IMR-90 (cell line): ENCODE measurements at regions not wholly inside any gene's neighbourhood (a gene's known extent, or its start where the extent isn't known, plus 50 kb on each side); places are given as distances from the start of the nearest gene placed in this dataset.

Experiments used
- ATAC-seq: fragments of 200-7000 bp; cut with Tn5 transposase; 2 replicates; pipeline ENCODE4 v1.9.1; 2020; ENCODE audit warnings: low read depth, mild to moderate bottlenecking, moderate library complexity
- BruUV-seq: library from RNA; stranded (reverse); fragments of 400-500 nt; replicated peaks from 2 replicates; lab custom pipeline; 2021; lab: Mats Ljungman, UMichigan
- CTCF ChIA-PET: fragments of 300-600 bp; formaldehyde crosslinking; extraction: SDS; loops from one replicate; lab custom pipeline; 2021; ENCODE audit warnings: antibody characterized with exemption; lab: Yijun Ruan, JAX
- POLR2A ChIA-PET: fragments of 300-600 bp; sonication (Branson Sonifier 250); formaldehyde crosslinking; loops from one replicate; lab custom pipeline; 2022; ENCODE audit warnings: antibody characterized with exemption; ENCODE audit not compliant: unreplicated experiment; lab: Charles Lee
- DNase-seq: peaks from one replicate; pipeline ENCODE4 v3.0.0; 2013
- H2AFZ ChIP-seq: replicated peaks from 2 replicates; pipeline ENCODE3; 2013; ENCODE audit warnings: low read length, mild to moderate bottlenecking; ENCODE audit not compliant: poor library complexity
- H2AK5ac ChIP-seq: 2 replicates; pipeline ENCODE4 v1.6.1; 2013; ENCODE audit warnings: low read depth, low read length, inconsistent platforms
- H2AK9ac ChIP-seq: replicated peaks from 2 replicates; pipeline ENCODE3; 2013; ENCODE audit warnings: mild to moderate bottlenecking, low read depth, low read length, moderate library complexity; ENCODE audit not compliant: poor library complexity
- H2BK120ac ChIP-seq: 2 replicates; pipeline ENCODE4 v1.6.1; 2013; ENCODE audit warnings: low read depth, low read length, inconsistent platforms
- H2BK15ac ChIP-seq: 3 replicates; pipeline ENCODE4 v1.6.1; 2013; ENCODE audit warnings: low read depth, low read length, inconsistent platforms
- H2BK20ac ChIP-seq: 2 replicates; pipeline ENCODE4 v1.6.1; 2013; ENCODE audit warnings: low read depth, mild to moderate bottlenecking, inconsistent platforms, low read length, moderate library complexity
- H2BK5ac ChIP-seq: 2 replicates; pipeline ENCODE4 v1.6.1; 2013; ENCODE audit warnings: mild to moderate bottlenecking, low read depth, low read length, inconsistent platforms; ENCODE audit not compliant: poor library complexity, severe bottlenecking
- H3K14ac ChIP-seq: replicated peaks from 2 replicates; pipeline ENCODE4 v1.6.1; 2013; ENCODE audit warnings: low read depth, low read length, inconsistent platforms
- H3K18ac ChIP-seq: 2 replicates; pipeline ENCODE4 v1.6.1; 2013; ENCODE audit warnings: low read depth, low read length, control low read depth
- H3K23ac ChIP-seq: 2 replicates; pipeline ENCODE4 v1.6.1; 2013; ENCODE audit warnings: low read depth, low read length, inconsistent platforms
- H3K27ac ChIP-seq: 2 replicates; pipeline ENCODE4 v1.5.1; 2013; ENCODE audit warnings: mild to moderate bottlenecking, control low read depth, low read length; ENCODE audit not compliant: insufficient read depth
- H3K27me3 ChIP-seq: 2 replicates; pipeline ENCODE4 v1.6.1; 2013; ENCODE audit warnings: low read length; ENCODE audit not compliant: control insufficient read depth, insufficient read depth
- H3K36me3 ChIP-seq: 2 replicates; pipeline ENCODE4 v1.6.1; 2013; ENCODE audit warnings: low read length, mixed read lengths; ENCODE audit not compliant: control insufficient read depth, insufficient read depth
- H3K4ac ChIP-seq: 2 replicates; pipeline ENCODE4 v1.6.1; 2013; ENCODE audit warnings: low read depth, low read length, inconsistent platforms
- H3K4me1 ChIP-seq: 2 replicates; pipeline ENCODE4 v1.6.1; 2013; ENCODE audit warnings: low read length, mixed read lengths; ENCODE audit not compliant: control insufficient read depth, insufficient read depth
- H3K4me2 ChIP-seq: 2 replicates; pipeline ENCODE4 v1.6.1; 2013; ENCODE audit warnings: low read depth, mild to moderate bottlenecking, control low read depth, low read length, moderate library complexity
- H3K4me3 ChIP-seq: 2 replicates; pipeline ENCODE4 v1.5.1; 2013; ENCODE audit warnings: low read depth, mild to moderate bottlenecking, control low read depth, low read length, moderate library complexity; ENCODE audit not compliant: insufficient read depth
- H3K56ac ChIP-seq: 2 replicates; pipeline ENCODE4 v1.6.1; 2013; ENCODE audit warnings: low read length, inconsistent platforms; ENCODE audit not compliant: insufficient read depth; ENCODE audit errors: extremely low read depth
- H3K79me1 ChIP-seq, 2 experiments: 2 replicates each; pipeline ENCODE4 v1.6.1; 2013; ENCODE audit warnings: low read length in 2 of 2, inconsistent platforms in 1 of 2, low read depth in 1 of 2
- H3K9ac ChIP-seq: 2 replicates; pipeline ENCODE4 v1.6.1; 2013; ENCODE audit warnings: low read depth, low read length, control low read depth
- H3K9me1 ChIP-seq: 2 replicates; pipeline ENCODE4 v1.6.1; 2013; ENCODE audit warnings: low read length, inconsistent platforms; ENCODE audit not compliant: insufficient read depth
- H3K9me3 ChIP-seq: 2 replicates; pipeline ENCODE4 v1.6.1; 2013; ENCODE audit warnings: low read length; ENCODE audit not compliant: control insufficient read depth, insufficient read depth
- H4K20me1 ChIP-seq: 2 replicates; pipeline ENCODE4 v1.6.1; 2013; ENCODE audit warnings: low read length, inconsistent platforms; ENCODE audit not compliant: insufficient read depth
- H4K5ac ChIP-seq: 2 replicates; pipeline ENCODE4 v1.6.1; 2013; ENCODE audit warnings: mild to moderate bottlenecking, low read depth, low read length, control low read depth
- H4K8ac ChIP-seq, 2 experiments: 2 replicates each; pipeline ENCODE4 v1.6.1; 2013; ENCODE audit warnings: low read depth in 2 of 2, low read length in 2 of 2, control low read depth in 1 of 2, inconsistent platforms in 1 of 2
- H4K91ac ChIP-seq: 2 replicates; pipeline ENCODE4 v1.6.1; 2013; ENCODE audit warnings: low read depth, low read length, inconsistent platforms; ENCODE audit not compliant: insufficient read depth
- BHLHE40 ChIP-seq: fragments of 150-350 bp; IDR thresholded peaks from 2 replicates; pipeline ENCODE4 v1.6.1; 2016; ENCODE audit warnings: mild to moderate bottlenecking, low read depth, low read length
- CEBPB ChIP-seq: IDR thresholded peaks from 2 replicates; pipeline ENCODE4 v1.6.1; 2012; ENCODE audit warnings: low read depth, low read length, improper control_type of control experiment
- CHD1 ChIP-seq: IDR thresholded peaks from 2 replicates; pipeline ENCODE4 v1.6.1; 2012; ENCODE audit warnings: low read depth, low read length, improper control_type of control experiment
- CTCF ChIP-seq: conservative IDR thresholded peaks from 2 replicates; pipeline ENCODE4 v1.5.1; 2012; ENCODE audit warnings: mild to moderate bottlenecking, low read depth, low read length, improper control_type of control experiment
- FOS ChIP-seq: fragments of 150-350 bp; IDR thresholded peaks from 2 replicates; pipeline ENCODE4 v1.6.1; 2016; ENCODE audit warnings: low read depth, low read length
- MAZ ChIP-seq: IDR thresholded peaks from 2 replicates; pipeline ENCODE4 v1.6.1; 2012; ENCODE audit warnings: low read depth, mild to moderate bottlenecking, low read length, improper control_type of control experiment, moderate library complexity, borderline replicate concordance
- MXI1 ChIP-seq: IDR thresholded peaks from 2 replicates; pipeline ENCODE4 v1.6.1; 2012; ENCODE audit warnings: low read depth, mild to moderate bottlenecking, low read length, moderate library complexity, borderline replicate concordance
- NFE2L2 ChIP-seq: fragments of 150-350 bp; IDR thresholded peaks from 2 replicates; pipeline ENCODE4 v1.6.1; 2016; ENCODE audit warnings: low read depth, mild to moderate bottlenecking, low read length
- RAD21 ChIP-seq: IDR thresholded peaks from 2 replicates; pipeline ENCODE4 v1.6.1; 2012; ENCODE audit warnings: low read length, improper control_type of control experiment
- SMC3 ChIP-seq: fragments of 150-350 bp; IDR thresholded peaks from 2 replicates; pipeline ENCODE4 v1.6.1; 2016; ENCODE audit warnings: low read depth, mild to moderate bottlenecking, antibody characterized with exemption, low read length, moderate library complexity
- WGBS, 2 experiments: methylation state at CpG; one replicate each; pipeline versions ENCODE4 v1.1.5 to v1.1.7; 2013; ENCODE audit warnings: missing lambda C conversion rate in 2 of 2; ENCODE audit not compliant: insufficient read length in 1 of 2; ENCODE audit errors: extremely low coverage in 2 of 2; 5-methylcytosine and 5-hydroxymethylcytosine counted together
- dilution Hi-C: fragments of 300-500 bp; cut with HindIII; formaldehyde crosslinking; loops from one replicate; pipeline ENCODE4 v1.14.3; 2018; ENCODE audit warnings: low sequenced_read_pairs; ENCODE audit not compliant: unreplicated experiment
- in situ Hi-C: fragments of 300-500 bp; cut with MboI; formaldehyde crosslinking; loops from 3 replicates; pipeline ENCODE4 v1.14.3; 2019; ENCODE audit warnings: low sequenced_read_pairs, inconsistent platforms, mixed read lengths
- intact Hi-C: fragments of 100-400 bp; cut with micrococcal nuclease; formaldehyde crosslinking; loops from 2 replicates; pipeline ENCODE4 v1.10.0; 2022

GRCh38 chr3:152199102-152199840, 69.5 kb upstream of the MBNL1 start:
- ChIA-PET POLR2A (no interaction called here), CTCF (interaction anchor here (0.7 kb wide), 1 partner anchor 36 kb away, joined by 4 read pairs; no protein-coding TSS in a partner anchor)
- in situ Hi-C loops (no loop called here), dilution Hi-C loops (no loop called here), intact Hi-C loops (no loop called here)
- H3K4me1 ChIP-seq: peaks cover 4% of the 10 kb centered on the region; the same call in 1 of the 2 replicates
- TF ChIP-seq RAD21 (no peak), FOS (no peak), SMC3 (no peak), MXI1 (no peak), CEBPB (no peak), NFE2L2 (no peak), BHLHE40 (no peak), CTCF (no peak), MAZ (no peak), CHD1 (no peak)
- no peak overlapping the region for H3K4ac ChIP-seq
- no peak overlapping the region for H2BK20ac ChIP-seq
- H2BK15ac ChIP-seq: no peak overlapping the region
- H3K18ac ChIP-seq: no peak overlapping the region
- no peaks in the 10 kb centered on the region for H4K20me1 ChIP-seq
- H2AFZ ChIP-seq: no peak overlapping the region
- ATAC-seq: no peak
- H4K91ac ChIP-seq: no peak overlapping the region
- WGBS, 2 experiments: 90% methylated on average over 2 of the region's 3 CpGs; no CpG with 5 or more reads in 1 of the 2 experiments
- no peak overlapping the region for H3K14ac ChIP-seq
- no peak overlapping the region for H4K5ac ChIP-seq
- H2AK5ac ChIP-seq: no peak overlapping the region
- no peak overlapping the region for H3K56ac ChIP-seq
- H3K27me3 ChIP-seq: no peaks in the 10 kb centered on the region
- H2BK120ac ChIP-seq: no peak overlapping the region
- H3K79me1 ChIP-seq: no peaks in the 10 kb centered on the region; a peak in 1 of 4 replicates
- H4K8ac ChIP-seq: no peak overlapping the region
- H3K9ac ChIP-seq: no peak overlapping the region
- H3K9me3 ChIP-seq: no peaks in the 10 kb centered on the region
- no peak for DNase-seq
- no peaks in the 10 kb centered on the region for H3K36me3 ChIP-seq
- H3K27ac ChIP-seq: no peak overlapping the region
- H3K23ac ChIP-seq: no peak overlapping the region
- H3K4me3 ChIP-seq: no peak overlapping the region
- no peak overlapping the region for H2AK9ac ChIP-seq
- H3K4me2 ChIP-seq: no peak overlapping the region
- no peaks in the 10 kb centered on the region for H3K9me1 ChIP-seq
- no peak overlapping the region for H2BK5ac ChIP-seq
- BruUV-seq: no TSS peak
